ENCODE measurements at regions not wholly inside any gene's neighbourhood (a gene's known extent, or its start where the extent isn't known, plus 50 kb on each side); places are given as distances from the start of the nearest gene placed in this dataset.

DNA sequence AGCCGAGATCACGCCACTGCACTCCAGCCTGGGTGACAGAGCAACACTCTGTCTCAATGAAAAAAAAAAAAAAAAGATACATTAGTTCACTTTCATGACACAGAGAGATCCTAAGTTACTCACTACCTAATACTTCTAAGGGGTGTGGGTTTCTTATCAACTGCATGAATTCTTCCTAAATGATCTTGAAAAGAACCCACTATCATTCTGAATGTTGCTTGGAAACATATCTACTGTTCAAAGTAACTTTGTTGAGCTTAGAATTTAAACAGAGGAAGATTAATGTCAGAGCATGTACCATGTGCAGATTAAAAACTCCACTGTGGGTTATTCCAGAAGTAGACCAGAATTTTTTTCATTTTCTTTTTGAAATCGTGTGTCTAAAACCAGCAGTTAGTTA lies 241.5 kb downstream of the LTN1 start:
- DNase-seq (ENCODE audit: low spot score) (no peak), ATAC-seq (no peak)
- Mint-ChIP-seq H3K4me1 (peaks cover 3% of the 10 kb centered on the region), H3K36me3 (ENCODE audit: low read depth) (no peaks in the 10 kb centered on the region), H3K27me3 (ENCODE audit: insufficient read depth, low read depth, poor library complexity) (no peaks in the 10 kb centered on the region), H3K4me3 (no peak overlapping the region), H3K27ac (no peak overlapping the region), H3K9me3 (peaks cover 4% of the 10 kb centered on the region; the same call in 2 of the 3 replicates)
- Histone ChIP-seq H3F3A (replicated peaks; ENCODE audit: low read depth) (no peaks in the 10 kb centered on the region), H3K4me2 (no peak overlapping the region), H3K27ac (ENCODE audit: low read depth) (no peak overlapping the region), H4K20me1 (replicated peaks; ENCODE audit: insufficient read depth) (no peaks in the 10 kb centered on the region), H3K27me3 (ENCODE audit: insufficient read depth) (no peaks in the 10 kb centered on the region), H3K4me1 (ENCODE audit: insufficient read depth) (peaks cover 18% of the 10 kb centered on the region; the same call in 1 of the 2 replicates), H2AFZ (no peak overlapping the region), H3K4me3 (no peak overlapping the region), H3K9me2 (ENCODE audit: insufficient read depth) (peaks cover 10% of the 10 kb centered on the region; the same call in 1 of the 2 replicates), H3K36me3 (ENCODE audit: insufficient read depth) (no peaks in the 10 kb centered on the region), H3K79me2 (replicated peaks; ENCODE audit: insufficient read depth) (no peaks in the 10 kb centered on the region)
- TF ChIP-seq, protein P1, sequence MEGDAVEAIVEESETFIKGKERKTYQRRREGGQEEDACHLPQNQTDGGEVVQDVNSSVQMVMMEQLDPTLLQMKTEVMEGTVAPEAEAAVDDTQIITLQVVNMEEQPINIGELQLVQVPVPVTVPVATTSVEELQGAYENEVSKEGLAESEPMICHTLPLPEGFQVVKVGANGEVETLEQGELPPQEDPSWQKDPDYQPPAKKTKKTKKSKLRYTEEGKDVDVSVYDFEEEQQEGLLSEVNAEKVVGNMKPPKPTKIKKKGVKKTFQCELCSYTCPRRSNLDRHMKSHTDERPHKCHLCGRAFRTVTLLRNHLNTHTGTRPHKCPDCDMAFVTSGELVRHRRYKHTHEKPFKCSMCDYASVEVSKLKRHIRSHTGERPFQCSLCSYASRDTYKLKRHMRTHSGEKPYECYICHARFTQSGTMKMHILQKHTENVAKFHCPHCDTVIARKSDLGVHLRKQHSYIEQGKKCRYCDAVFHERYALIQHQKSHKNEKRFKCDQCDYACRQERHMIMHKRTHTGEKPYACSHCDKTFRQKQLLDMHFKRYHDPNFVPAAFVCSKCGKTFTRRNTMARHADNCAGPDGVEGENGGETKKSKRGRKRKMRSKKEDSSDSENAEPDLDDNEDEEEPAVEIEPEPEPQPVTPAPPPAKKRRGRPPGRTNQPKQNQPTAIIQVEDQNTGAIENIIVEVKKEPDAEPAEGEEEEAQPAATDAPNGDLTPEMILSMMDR (conservative IDR thresholded peaks at IDR 0.05; ENCODE audit: low read depth in 2 of 2): no peak
- no peak for TF ChIP-seq ZNF114 (CRISPR knock-in tag; IDR thresholded peaks at IDR 0.05)
- no peak for TF ChIP-seq NANOG (IDR thresholded peaks at IDR 0.05; ENCODE audit: borderline replicate concordance)
- no peak for TF ChIP-seq CREB1 (CRISPR knock-in tag; IDR thresholded peaks at IDR 0.05; ENCODE audit: low read depth)
- TF ChIP-seq JUNB (IDR thresholded peaks at IDR 0.05; ENCODE audit: unreplicated experiment): no peak

DNA sequence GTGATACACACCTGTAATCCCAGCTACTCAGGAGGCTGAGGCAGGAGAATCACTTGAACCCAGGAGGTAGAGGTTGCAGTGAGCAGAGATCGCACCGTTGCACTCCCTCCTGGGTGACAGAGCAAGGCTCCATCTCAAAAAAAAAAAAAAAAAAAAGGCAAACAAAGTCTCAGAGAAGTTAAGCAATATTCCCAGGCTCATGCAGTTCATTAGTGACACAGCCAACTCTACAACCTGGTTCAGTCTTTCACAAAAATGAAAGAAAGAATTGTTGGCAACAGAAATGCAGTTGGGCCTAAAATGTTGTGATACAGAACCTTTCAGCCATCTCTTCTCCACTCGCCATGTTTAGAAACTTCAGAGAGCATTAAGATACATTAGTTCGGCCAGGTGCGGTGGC lies 242.1 kb downstream of the LTN1 start:
- Mint-ChIP-seq H3K4me3 (no peak overlapping the region), H3K4me1 (no peaks in the 10 kb centered on the region; the same call in 2 of the 3 replicates), H3K36me3 (ENCODE audit: low read depth) (no peaks in the 10 kb centered on the region), H3K9me3 (peaks cover 4% of the 10 kb centered on the region; the same call in 2 of the 3 replicates), H3K27ac (no peak overlapping the region), H3K27me3 (ENCODE audit: insufficient read depth, low read depth, poor library complexity) (no peaks in the 10 kb centered on the region)
- Histone ChIP-seq H3K4me1 (ENCODE audit: insufficient read depth) (peaks cover 12% of the 10 kb centered on the region; the same call in 1 of the 2 replicates), H3K9me2 (ENCODE audit: insufficient read depth) (peaks cover 5% of the 10 kb centered on the region; the same call in 1 of the 2 replicates), H3K79me2 (replicated peaks; ENCODE audit: insufficient read depth) (no peaks in the 10 kb centered on the region), H3K36me3 (ENCODE audit: insufficient read depth) (no peaks in the 10 kb centered on the region), H3K27ac (ENCODE audit: low read depth) (no peak overlapping the region), H3K4me3 (no peak overlapping the region), H4K20me1 (replicated peaks; ENCODE audit: insufficient read depth) (no peaks in the 10 kb centered on the region), H2AFZ (no peak overlapping the region), H3F3A (replicated peaks; ENCODE audit: low read depth) (no peaks in the 10 kb centered on the region), H3K27me3 (ENCODE audit: insufficient read depth) (no peaks in the 10 kb centered on the region), H3K4me2 (no peak overlapping the region)
- ATAC-seq: no peak
- DNase-seq (ENCODE audit: low spot score): no peak
- TF ChIP-seq, protein P2, sequence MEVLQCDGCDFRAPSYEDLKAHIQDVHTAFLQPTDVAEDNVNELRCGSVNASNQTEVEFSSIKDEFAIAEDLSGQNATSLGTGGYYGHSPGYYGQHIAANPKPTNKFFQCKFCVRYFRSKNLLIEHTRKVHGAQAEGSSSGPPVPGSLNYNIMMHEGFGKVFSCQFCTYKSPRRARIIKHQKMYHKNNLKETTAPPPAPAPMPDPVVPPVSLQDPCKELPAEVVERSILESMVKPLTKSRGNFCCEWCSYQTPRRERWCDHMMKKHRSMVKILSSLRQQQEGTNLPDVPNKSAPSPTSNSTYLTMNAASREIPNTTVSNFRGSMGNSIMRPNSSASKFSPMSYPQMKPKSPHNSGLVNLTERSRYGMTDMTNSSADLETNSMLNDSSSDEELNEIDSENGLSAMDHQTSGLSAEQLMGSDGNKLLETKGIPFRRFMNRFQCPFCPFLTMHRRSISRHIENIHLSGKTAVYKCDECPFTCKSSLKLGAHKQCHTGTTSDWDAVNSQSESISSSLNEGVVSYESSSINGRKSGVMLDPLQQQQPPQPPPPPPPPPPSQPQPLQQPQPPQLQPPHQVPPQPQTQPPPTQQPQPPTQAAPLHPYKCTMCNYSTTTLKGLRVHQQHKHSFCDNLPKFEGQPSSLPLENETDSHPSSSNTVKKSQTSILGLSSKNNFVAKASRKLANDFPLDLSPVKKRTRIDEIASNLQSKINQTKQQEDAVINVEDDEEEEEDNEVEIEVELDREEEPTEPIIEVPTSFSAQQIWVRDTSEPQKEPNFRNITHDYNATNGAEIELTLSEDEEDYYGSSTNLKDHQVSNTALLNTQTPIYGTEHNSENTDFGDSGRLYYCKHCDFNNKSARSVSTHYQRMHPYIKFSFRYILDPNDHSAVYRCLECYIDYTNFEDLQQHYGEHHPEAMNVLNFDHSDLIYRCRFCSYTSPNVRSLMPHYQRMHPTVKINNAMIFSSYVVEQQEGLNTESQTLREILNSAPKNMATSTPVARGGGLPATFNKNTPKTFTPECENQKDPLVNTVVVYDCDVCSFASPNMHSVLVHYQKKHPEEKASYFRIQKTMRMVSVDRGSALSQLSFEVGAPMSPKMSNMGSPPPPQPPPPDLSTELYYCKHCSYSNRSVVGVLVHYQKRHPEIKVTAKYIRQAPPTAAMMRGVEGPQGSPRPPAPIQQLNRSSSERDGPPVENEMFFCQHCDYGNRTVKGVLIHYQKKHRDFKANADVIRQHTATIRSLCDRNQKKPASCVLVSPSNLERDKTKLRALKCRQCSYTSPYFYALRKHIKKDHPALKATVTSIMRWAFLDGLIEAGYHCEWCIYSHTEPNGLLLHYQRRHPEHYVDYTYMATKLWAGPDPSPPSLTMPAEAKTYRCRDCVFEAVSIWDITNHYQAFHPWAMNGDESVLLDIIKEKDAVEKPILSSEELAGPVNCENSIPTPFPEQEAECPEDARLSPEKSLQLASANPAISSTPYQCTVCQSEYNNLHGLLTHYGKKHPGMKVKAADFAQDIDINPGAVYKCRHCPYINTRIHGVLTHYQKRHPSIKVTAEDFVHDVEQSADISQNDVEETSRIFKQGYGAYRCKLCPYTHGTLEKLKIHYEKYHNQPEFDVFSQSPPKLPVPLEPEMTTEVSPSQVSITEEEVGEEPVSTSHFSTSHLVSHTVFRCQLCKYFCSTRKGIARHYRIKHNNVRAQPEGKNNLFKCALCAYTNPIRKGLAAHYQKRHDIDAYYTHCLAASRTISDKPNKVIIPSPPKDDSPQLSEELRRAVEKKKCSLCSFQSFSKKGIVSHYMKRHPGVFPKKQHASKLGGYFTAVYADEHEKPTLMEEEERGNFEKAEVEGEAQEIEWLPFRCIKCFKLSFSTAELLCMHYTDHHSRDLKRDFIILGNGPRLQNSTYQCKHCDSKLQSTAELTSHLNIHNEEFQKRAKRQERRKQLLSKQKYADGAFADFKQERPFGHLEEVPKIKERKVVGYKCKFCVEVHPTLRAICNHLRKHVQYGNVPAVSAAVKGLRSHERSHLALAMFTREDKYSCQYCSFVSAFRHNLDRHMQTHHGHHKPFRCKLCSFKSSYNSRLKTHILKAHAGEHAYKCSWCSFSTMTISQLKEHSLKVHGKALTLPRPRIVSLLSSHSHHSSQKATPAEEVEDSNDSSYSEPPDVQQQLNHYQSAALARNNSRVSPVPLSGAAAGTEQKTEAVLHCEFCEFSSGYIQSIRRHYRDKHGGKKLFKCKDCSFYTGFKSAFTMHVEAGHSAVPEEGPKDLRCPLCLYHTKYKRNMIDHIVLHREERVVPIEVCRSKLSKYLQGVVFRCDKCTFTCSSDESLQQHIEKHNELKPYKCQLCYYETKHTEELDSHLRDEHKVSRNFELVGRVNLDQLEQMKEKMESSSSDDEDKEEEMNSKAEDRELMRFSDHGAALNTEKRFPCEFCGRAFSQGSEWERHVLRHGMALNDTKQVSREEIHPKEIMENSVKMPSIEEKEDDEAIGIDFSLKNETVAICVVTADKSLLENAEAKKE (CRISPR knock-in tag; IDR thresholded peaks at IDR 0.05): no peak
- TF ChIP-seq EZH2 (IDR thresholded peaks at IDR 0.05; ENCODE audit: low read depth, unreplicated experiment) (no peak), STAT1 (IDR thresholded peaks at IDR 0.05; ENCODE audit: unreplicated experiment) (no peak), ZNF114 (CRISPR knock-in tag; IDR thresholded peaks at IDR 0.05) (no peak), POLR2AphosphoS5 (IDR thresholded peaks at IDR 0.05; ENCODE audit: low read depth) (no peak), JUNB (IDR thresholded peaks at IDR 0.05; ENCODE audit: unreplicated experiment) (no peak), NANOG (IDR thresholded peaks at IDR 0.05; ENCODE audit: borderline replicate concordance) (no peak), ZNF331 (CRISPR knock-in tag; IDR thresholded peaks at IDR 0.05; ENCODE audit: low read depth) (no peak)
- TF ChIP-seq, protein P3, sequence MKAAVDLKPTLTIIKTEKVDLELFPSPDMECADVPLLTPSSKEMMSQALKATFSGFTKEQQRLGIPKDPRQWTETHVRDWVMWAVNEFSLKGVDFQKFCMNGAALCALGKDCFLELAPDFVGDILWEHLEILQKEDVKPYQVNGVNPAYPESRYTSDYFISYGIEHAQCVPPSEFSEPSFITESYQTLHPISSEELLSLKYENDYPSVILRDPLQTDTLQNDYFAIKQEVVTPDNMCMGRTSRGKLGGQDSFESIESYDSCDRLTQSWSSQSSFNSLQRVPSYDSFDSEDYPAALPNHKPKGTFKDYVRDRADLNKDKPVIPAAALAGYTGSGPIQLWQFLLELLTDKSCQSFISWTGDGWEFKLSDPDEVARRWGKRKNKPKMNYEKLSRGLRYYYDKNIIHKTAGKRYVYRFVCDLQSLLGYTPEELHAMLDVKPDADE (IDR thresholded peaks at IDR 0.05): no peak
- TF ChIP-seq, protein P1 (conservative IDR thresholded peaks at IDR 0.05; ENCODE audit: low read depth in 2 of 2): no peak

Measured in GM23338 (cell line).